EL (cell line): ENCODE measurements at regions not wholly inside any gene's neighbourhood (a gene's known extent, or its start where the extent isn't known, plus 50 kb on each side); places are given as distances from the start of the nearest gene placed in this dataset.

Experiments used
- DNase-seq: peaks from one replicate; pipeline ENCODE4 v3.0.0-alpha.2; 2016

- DNase-seq, result no peak
These were observed 217.0 kb upstream of the TARS1 start for GRCh38 chr5:33223563-33224284.

- no peak for DNase-seq
These were observed 216.3 kb upstream of the TARS1 start for GRCh38 chr5:33224285-33224961.

- DNase-seq, result no peak
These were observed 213.5 kb upstream of the TARS1 start for GRCh38 chr5:33227247-33227646.

- no peak for DNase-seq
These were observed 213.0 kb upstream of the TARS1 start for GRCh38 chr5:33227746-33228145.

- no peak for DNase-seq
These were observed 212.6 kb upstream of the TARS1 start for GRCh38 chr5:33228149-33228548.

GRCh38 chr5:33229216-33229615, 211.5 kb upstream of the TARS1 start:
- no peak for DNase-seq

- no peak for DNase-seq
These were observed 210.2 kb upstream of the TARS1 start for GRCh38 chr5:33230467-33231078.

GRCh38 chr5:33231214-33231710, 209.5 kb upstream of the TARS1 start:
- no peak for DNase-seq

- DNase-seq, result peak; percentile 52
These were observed 208.8 kb upstream of the TARS1 start for GRCh38 chr5:33231935-33232334.

- no peak for DNase-seq
These were observed 207.8 kb upstream of the TARS1 start for GRCh38 chr5:33232731-33233505.

GRCh38 chr5:33235304-33235703, 205.5 kb upstream of the TARS1 start:
- DNase-seq, result no peak

GRCh38 chr5:33235824-33236223, 204.9 kb upstream of the TARS1 start:
- DNase-seq, result no peak

GRCh38 chr5:33237471-33237870, 203.3 kb upstream of the TARS1 start:
- DNase-seq, result no peak

GRCh38 chr5:33238826-33239695, 201.7 kb upstream of the TARS1 start:
- no peak for DNase-seq

GRCh38 chr5:33240558-33240957, 200.2 kb upstream of the TARS1 start:
- DNase-seq, result no peak

- DNase-seq, result no peak
These were observed 199.0 kb upstream of the TARS1 start for GRCh38 chr5:33241802-33242201.

- DNase-seq, result no peak
These were observed 198.5 kb upstream of the TARS1 start for GRCh38 chr5:33242277-33242676.

GRCh38 chr5:33244441-33245150, 196.2 kb upstream of the TARS1 start:
- DNase-seq, result no peak

- no peak for DNase-seq
These were observed 186.2 kb upstream of the TARS1 start for GRCh38 chr5:33254579-33254978.

- peak; percentile 83 for DNase-seq
These were observed 182.8 kb upstream of the TARS1 start for GRCh38 chr5:33257807-33258429.

- peak; percentile 27 for DNase-seq
These were observed 182.2 kb upstream of the TARS1 start for GRCh38 chr5:33258553-33258952.
